SIG-M5 treated with dmso at 0.1 percent for 504 hours (cell line): ENCODE measurements at regions not wholly inside any gene's neighbourhood (a gene's known extent, or its start where the extent isn't known, plus 50 kb on each side); places are given as distances from the start of the nearest gene placed in this dataset.

Experiments used
- DNase-seq: peaks from one replicate; lab custom pipeline; 2025; ENCODE audit not compliant: unreplicated experiment; lab: John Stamatoyannopoulos, UW

GRCh38 chr2:18797133-18797845 is 207.9 kb upstream of the NT5C1B start:
- no peak for DNase-seq

GRCh38 chr2:18795906-18796305 is 206.5 kb upstream of the NT5C1B start:
- DNase-seq, result no peak

- DNase-seq, result no peak
These were observed 203.3 kb upstream of the NT5C1B start for GRCh38 chr2:18792684-18793083.

GRCh38 chr2:18792226-18792629 is 202.9 kb upstream of the NT5C1B start:
- no peak for DNase-seq

GRCh38 chr2:18791172-18791797 is 201.9 kb upstream of the NT5C1B start:
- DNase-seq, result no peak

GRCh38 chr2:18790509-18791171 is 201.3 kb upstream of the NT5C1B start:
- no peak for DNase-seq

- no peak for DNase-seq
These were observed 199.2 kb upstream of the NT5C1B start for GRCh38 chr2:18788592-18788991.

- DNase-seq, result no peak
These were observed 198.4 kb upstream of the NT5C1B start for GRCh38 chr2:18787726-18788125.

GRCh38 chr2:18784245-18784644 is 194.9 kb upstream of the NT5C1B start:
- no peak for DNase-seq

GRCh38 chr2:18781541-18782280 is 192.3 kb upstream of the NT5C1B start:
- DNase-seq, result no peak

GRCh38 chr2:18777250-18777812 is 188.0 kb upstream of the NT5C1B start:
- DNase-seq, result no peak

GRCh38 chr2:18771212-18771611 is 181.8 kb upstream of the NT5C1B start:
- DNase-seq, result no peak

GRCh38 chr2:18763338-18763737 is 174.0 kb upstream of the NT5C1B start:
- DNase-seq, result no peak

GRCh38 chr2:18762667-18763066 is 173.3 kb upstream of the NT5C1B start:
- no peak for DNase-seq

- no peak for DNase-seq
These were observed 164.9 kb upstream of the NT5C1B start for GRCh38 chr2:18754286-18754685.

- DNase-seq, result no peak
These were observed 164.4 kb upstream of the NT5C1B start for GRCh38 chr2:18753722-18754121.

- peak; percentile 16 for DNase-seq
These were observed 163.5 kb upstream of the NT5C1B start for GRCh38 chr2:18752667-18753422.

GRCh38 chr2:18752022-18752493 is 162.7 kb upstream of the NT5C1B start:
- DNase-seq, result no peak

GRCh38 chr2:18750672-18751554 is 161.5 kb upstream of the NT5C1B start:
- no peak for DNase-seq
